BJ (cell line): ENCODE measurements at regions not wholly inside any gene's neighbourhood (a gene's known extent, or its start where the extent isn't known, plus 50 kb on each side); places are given as distances from the start of the nearest gene placed in this dataset.

Experiments used
- CTCF ChIA-PET: fragments of 350-600 bp; formaldehyde crosslinking; extraction: SDS; loops from one replicate; lab custom pipeline; 2021; ENCODE audit warnings: antibody characterized with exemption, inconsistent platforms; lab: Yijun Ruan, JAX
- POLR2A ChIA-PET: fragments of 300-600 bp; sonication (Branson Sonifier 250); formaldehyde crosslinking; extraction: SDS; loops from one replicate; lab custom pipeline; 2021; ENCODE audit warnings: antibody characterized with exemption; lab: Charles Lee
- DNase-seq: peaks from one replicate; pipeline ENCODE4 v3.0.0-alpha.2; 2011; ENCODE audit warnings: low read depth
- H3K27me3 ChIP-seq: 2 replicates; pipeline ENCODE4 v1.6.0; 2011; ENCODE audit warnings: low read length; ENCODE audit not compliant: control insufficient read depth, insufficient read depth
- H3K36me3 ChIP-seq: 2 replicates; pipeline ENCODE4 v1.5.1; 2011; ENCODE audit warnings: low read length; ENCODE audit not compliant: control insufficient read depth, insufficient read depth
- H3K4me3 ChIP-seq: 2 replicates; pipeline ENCODE4 v1.5.1; 2011; ENCODE audit warnings: low read depth, mild to moderate bottlenecking, control low read depth, low read length
- CTCF ChIP-seq: IDR thresholded peaks from 2 replicates; pipeline ENCODE4 v1.5.1; 2011; ENCODE audit warnings: low read depth, mild to moderate bottlenecking, control low read depth, inconsistent platforms, low read length, moderate library complexity; ENCODE audit not compliant: insufficient read depth

DNA sequence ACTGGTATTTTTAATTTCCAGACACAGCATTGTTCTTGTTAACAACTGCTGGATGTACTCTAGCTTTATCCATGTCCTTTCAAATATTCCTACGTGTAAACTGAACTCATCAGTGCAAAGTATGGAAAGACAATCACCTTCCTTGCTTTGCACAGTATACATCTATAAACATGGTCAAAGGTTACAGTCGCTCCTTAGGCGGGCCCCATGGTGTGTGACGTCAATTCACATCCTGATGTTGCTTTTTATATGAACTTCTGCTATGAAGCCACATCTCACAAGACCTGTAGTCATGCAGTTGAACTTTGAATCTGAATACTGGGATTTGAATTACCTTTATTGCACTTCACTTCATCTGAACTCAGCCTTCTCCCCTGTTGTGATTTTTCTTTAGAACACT, 447.6 kb upstream of the PSMD7 start:
- CTCF ChIA-PET = no interaction called here
- no peaks in the 10 kb centered on the region for H3K27me3 ChIP-seq
- no peak overlapping the region for H3K4me3 ChIP-seq
- POLR2A ChIA-PET = no interaction called here
- no peaks in the 10 kb centered on the region for H3K36me3 ChIP-seq
- no peak for TF ChIP-seq CTCF
- DNase-seq = no peak

GRCh38 chr16:73847090-73847489, 449.5 kb upstream of the PSMD7 start:
- Histone ChIP-seq H3K36me3 (no peaks in the 10 kb centered on the region), H3K4me3 (no peak overlapping the region), H3K27me3 (no peaks in the 10 kb centered on the region)
- no peak for DNase-seq
- POLR2A ChIA-PET = no interaction called here
- TF ChIP-seq CTCF = no peak
- CTCF ChIA-PET = no interaction called here

DNA sequence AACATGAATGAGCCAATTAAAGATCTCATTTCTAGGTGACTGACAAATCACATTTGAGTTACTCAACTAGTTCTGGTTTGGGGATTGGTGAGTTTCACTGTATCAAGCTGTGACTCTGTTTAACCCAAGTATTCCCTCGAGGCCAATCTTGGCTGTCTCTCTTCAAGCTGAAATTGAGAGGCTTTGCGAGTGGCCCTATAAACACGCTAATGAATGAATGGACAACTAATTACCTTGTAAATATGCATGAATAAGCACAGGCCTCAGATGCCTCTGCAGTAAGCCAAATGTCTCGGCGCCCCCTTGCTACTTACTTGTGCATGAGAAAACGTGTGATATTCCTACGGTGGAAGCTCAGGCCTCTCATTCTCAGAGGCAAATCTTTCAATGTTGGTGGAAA, 450.3 kb upstream of the PSMD7 start:
- ChIA-PET POLR2A (no interaction called here), CTCF (no interaction called here)
- H3K27me3 ChIP-seq = no peaks in the 10 kb centered on the region
- no peak for DNase-seq
- no peak overlapping the region for H3K4me3 ChIP-seq
- no peak for TF ChIP-seq CTCF
- no peaks in the 10 kb centered on the region for H3K36me3 ChIP-seq

GRCh38 chr16:73846007-73846330, 450.6 kb upstream of the PSMD7 start:
- CTCF ChIA-PET = no interaction called here

DNA sequence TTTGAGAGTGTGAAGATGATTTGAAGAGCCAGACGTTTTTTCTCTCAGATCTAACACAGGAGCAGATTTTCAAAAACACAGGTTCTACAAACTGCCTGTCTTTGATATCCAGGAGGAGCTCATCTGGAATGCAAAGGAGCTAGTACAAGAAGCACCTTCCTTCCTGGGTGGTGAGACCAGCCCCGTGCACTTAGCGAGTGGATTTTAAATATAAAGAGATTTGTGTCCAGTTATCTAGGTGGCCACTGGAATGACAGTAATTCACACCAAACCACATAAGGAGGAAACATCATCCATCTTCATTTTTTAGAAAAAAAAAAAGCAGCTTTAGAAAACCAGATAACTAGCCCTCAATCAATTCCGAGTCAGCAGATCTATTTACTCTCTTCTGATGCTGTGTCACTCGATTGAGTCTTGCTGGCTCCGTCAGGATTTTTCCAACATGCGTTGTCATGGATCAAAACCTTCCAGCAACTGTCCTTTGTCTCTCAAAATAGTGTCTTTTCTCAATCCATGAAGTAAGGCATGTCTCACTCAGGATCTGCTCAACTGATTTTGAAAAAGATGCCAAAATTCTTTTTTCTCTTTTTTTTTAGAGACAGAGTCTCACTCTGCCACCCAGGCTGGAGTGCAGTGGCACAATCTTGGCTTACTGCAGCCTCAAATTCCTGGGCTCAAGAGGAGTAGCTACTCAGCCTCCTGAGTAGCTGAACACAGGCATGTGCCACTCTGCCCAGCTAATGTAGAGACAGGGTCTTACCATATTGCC, 451.2 kb upstream of the PSMD7 start:
- ChIA-PET POLR2A (no interaction called here), CTCF (interaction anchor here (0.6 kb wide), 2 partner anchors 32 to 274 kb away, joined by 4 read pairs; no protein-coding TSS in a partner anchor)
- no peak for TF ChIP-seq CTCF
- Histone ChIP-seq H3K36me3 (no peaks in the 10 kb centered on the region), H3K4me3 (no peak overlapping the region), H3K27me3 (no peaks in the 10 kb centered on the region)
- no peak for DNase-seq

More at GRCh38 chr16:73846007-73846330, 450.6 kb upstream of the PSMD7 start:
- DNase-seq = no peak
- H3K4me3 ChIP-seq = no peak overlapping the region
- no peak for TF ChIP-seq CTCF
- no peaks in the 10 kb centered on the region for H3K27me3 ChIP-seq
- no peaks in the 10 kb centered on the region for H3K36me3 ChIP-seq
- POLR2A ChIA-PET = no interaction called here
